RKO (cell line): ENCODE measurements at regions not wholly inside any gene's neighbourhood (a gene's known extent, or its start where the extent isn't known, plus 50 kb on each side); places are given as distances from the start of the nearest gene placed in this dataset.
A peak's percentile ranks its signal among the peaks of the same experiment; 100 is the strongest.

Source experiments
- DNase-seq: peaks from one replicate; pipeline ENCODE4 v3.0.0-alpha.2; 2016; ENCODE audit warnings: low spot score

GRCh38 chr7:25952261-25953057 lies 199.5 kb upstream of the NFE2L3 start:
- no peak for DNase-seq

GRCh38 chr7:25953859-25954258 lies 198.1 kb upstream of the NFE2L3 start:
- DNase-seq, result no peak

- no peak for DNase-seq
Observed at GRCh38 chr7:25954395-25954794, 197.6 kb upstream of the NFE2L3 start.

- DNase-seq, result no peak
Observed at GRCh38 chr7:25959168-25959734, 192.7 kb upstream of the NFE2L3 start.

GRCh38 chr7:25963733-25964132 lies 188.3 kb upstream of the NFE2L3 start:
- DNase-seq, result no peak

GRCh38 chr7:25964483-25964991 lies 187.5 kb upstream of the NFE2L3 start:
- DNase-seq, result no peak

GRCh38 chr7:25965405-25966123 lies 186.4 kb upstream of the NFE2L3 start:
- DNase-seq, result peak; percentile 22

GRCh38 chr7:25966469-25966868 lies 185.5 kb upstream of the NFE2L3 start:
- no peak for DNase-seq

GRCh38 chr7:25967278-25968204 lies 184.5 kb upstream of the NFE2L3 start:
- no peak for DNase-seq

- DNase-seq, result no peak
Observed at GRCh38 chr7:25968205-25968993, 183.6 kb upstream of the NFE2L3 start.

- DNase-seq, result no peak
Observed at GRCh38 chr7:25970356-25970755, 181.6 kb upstream of the NFE2L3 start.

- DNase-seq, result no peak
Observed at GRCh38 chr7:25970911-25971310, 181.1 kb upstream of the NFE2L3 start.

- no peak for DNase-seq
Observed at GRCh38 chr7:25976630-25977029, 175.4 kb upstream of the NFE2L3 start.

- DNase-seq, result no peak
Observed at GRCh38 chr7:25978466-25978865, 173.5 kb upstream of the NFE2L3 start.

GRCh38 chr7:25979605-25980004 lies 172.4 kb upstream of the NFE2L3 start:
- no peak for DNase-seq

GRCh38 chr7:25982684-25983083 lies 169.3 kb upstream of the NFE2L3 start:
- no peak for DNase-seq

GRCh38 chr7:25985196-25985595 lies 166.8 kb upstream of the NFE2L3 start:
- no peak for DNase-seq

GRCh38 chr7:25988640-25989039 lies 163.4 kb upstream of the NFE2L3 start:
- no peak for DNase-seq

- no peak for DNase-seq
Observed at GRCh38 chr7:25989140-25989705, 162.8 kb upstream of the NFE2L3 start.

- no peak for DNase-seq
Observed at GRCh38 chr7:25994433-25994994, 157.5 kb upstream of the NFE2L3 start.
